Fibroblast of skin of back (primary cell): ENCODE measurements at regions not wholly inside any gene's neighbourhood (a gene's known extent, or its start where the extent isn't known, plus 50 kb on each side); places are given as distances from the start of the nearest gene placed in this dataset.
"Not testable (repeated sequence)": the region's sequence is repeated elsewhere in the genome, so short reads cannot be mapped to it uniquely, and the experiment has no call there.

Experiments
- DNase-seq: peaks from one replicate; pipeline ENCODE4 v3.0.0-alpha.2; 2013

DNA sequence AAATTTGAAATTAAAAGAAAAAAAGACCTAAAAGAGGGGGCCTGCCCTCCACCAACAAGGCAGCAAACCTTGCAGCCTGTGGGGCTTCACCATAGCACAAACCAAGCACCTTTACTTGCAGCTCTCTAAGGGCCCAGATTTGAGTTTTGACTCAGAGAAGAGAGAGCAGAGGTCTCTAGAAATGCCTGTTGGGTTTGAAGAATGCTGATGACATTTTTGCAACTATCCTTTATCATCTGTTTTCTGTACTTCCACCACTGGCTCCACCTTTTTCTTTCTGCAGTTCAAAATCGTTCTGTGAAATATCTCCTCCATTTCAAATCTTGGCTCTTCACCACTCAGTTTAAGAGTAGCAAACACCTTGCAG is 83.8 kb upstream of the HMGA2 start:
- peak; percentile 30 for DNase-seq

DNA sequence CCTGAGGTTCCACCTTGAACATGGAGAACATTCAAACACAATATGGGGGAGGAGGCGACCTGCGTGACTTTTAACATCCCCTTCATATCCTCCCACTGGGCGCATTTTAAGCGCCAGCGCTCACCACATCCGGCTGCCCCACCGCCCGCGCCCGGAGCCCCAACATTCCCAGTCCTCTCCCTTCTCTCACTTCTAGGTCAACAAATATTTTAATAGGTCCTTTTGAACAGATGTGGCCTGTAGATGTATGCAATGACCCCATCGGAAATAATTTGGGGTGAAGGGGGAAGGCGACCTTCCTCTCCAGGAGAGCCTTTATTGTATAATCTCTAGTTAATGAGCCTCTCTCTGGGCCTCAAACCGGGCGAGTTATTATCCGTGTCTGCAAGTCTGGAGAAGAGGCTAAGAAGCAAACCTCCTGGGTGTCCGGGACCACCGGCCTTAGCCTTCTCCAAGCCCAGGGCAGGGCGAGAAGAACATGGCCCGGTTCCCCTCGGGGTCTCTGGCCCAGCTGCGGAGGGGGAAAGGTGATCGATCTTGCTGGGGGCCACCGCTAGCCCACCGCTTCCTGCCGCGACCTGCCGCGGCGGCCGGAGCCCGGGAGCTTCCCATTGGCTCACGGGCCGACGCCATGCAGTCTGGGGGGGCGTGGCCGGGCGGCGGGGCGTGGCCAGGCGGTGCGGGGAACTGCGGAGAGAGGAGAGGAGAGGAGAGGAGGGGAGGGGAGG is 83.2 kb upstream of the HMGA2 start:
- peak; percentile 85 for DNase-seq

DNA sequence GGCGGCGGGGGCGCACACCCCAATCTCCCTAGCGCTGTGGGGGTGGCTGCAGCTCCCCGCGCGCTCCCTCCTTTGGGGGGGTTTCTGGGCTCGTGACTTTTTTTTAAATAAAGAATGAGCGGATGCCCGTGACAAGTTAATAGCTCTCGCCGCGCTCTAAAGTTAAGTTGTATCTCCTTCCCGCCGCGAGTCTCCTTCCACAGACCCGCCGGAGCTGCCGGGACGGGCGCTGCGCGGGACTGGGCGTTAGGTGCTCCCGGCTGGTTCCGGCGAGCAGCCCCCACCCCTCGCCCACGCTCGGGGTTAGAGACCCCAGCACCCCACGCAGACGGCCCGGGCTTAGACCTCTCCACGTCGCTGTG is 82.6 kb upstream of the HMGA2 start:
- peak; percentile 61 for DNase-seq

DNA sequence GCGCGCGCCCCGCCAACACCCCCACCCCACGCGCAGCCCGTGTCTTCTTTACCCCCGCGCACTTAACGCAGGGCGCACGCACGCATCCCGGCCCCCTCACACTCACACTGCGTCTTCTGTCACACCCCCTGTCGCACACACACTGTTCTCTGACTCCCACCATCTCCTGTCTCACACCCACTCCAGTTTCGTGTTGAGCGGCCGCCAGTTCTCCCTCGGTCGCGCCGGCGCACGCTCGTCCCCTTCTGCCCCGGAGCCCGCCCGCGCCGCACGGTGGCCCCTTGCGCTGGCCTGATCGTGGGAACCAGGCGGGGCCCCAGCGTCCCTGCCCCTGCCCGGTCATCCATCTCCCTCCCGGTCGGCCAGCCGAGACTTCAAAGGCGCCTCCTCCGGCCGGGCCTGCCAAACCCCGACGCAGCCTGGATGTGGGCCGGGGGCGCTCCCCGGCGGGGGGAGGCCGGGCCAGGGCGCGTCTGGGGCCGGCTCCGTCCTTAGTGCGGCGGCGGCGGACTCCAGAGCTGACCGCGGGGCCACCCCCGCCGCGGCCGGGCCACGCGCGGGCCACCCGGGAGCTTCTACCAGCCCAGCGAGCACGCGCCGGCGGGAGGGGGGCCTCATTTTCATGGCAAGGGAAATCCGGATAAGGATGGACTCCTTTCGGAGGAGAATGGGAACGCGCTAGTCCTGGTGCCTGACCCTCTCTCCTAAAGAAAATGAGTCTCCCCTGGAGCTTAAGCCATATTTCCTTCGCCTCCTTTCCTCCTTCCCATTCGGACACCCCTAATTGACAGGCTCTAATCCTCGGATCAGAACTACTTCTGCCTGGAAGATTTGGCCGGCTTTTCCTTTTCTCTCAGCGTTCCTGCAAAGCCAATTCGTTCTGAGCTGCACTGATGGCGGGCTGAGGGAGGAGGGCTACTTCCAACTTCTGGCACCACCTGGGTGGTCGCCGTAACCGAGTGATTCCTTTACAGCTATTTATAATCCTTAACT is 82.0 kb upstream of the HMGA2 start:
- DNase-seq: peak; percentile 69

DNA sequence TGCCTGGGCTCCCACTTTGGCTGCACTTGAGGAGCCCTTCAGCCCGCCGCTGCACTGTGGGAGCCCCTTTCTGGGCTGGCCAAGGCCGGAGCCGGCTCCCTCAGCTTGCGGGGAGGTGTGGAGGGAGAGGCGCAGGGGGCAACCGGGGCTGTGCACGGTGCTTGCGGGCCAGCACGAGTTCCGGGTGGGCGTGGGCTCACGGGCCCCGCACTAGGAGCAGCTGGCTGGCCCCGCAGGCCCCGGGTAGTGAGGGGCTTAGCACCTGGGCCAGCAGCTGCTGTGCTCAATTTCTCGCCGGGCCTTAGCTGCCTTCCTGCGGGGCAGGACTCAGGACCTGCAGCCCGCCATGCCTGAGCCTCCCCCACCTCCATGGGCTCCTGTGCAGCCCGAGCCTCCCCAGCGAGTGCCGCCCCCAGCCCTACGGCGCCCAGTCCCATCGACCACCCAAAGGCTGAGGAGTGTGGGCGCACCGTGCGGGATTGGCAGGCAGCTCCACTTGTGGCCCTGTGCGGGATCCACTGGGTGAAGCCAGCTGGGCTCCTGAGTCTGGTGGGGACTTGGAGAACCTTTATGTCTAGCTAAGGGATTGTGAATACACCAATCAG is 79.9 kb upstream of the HMGA2 start:
- DNase-seq: not testable (repeated sequence)

DNA sequence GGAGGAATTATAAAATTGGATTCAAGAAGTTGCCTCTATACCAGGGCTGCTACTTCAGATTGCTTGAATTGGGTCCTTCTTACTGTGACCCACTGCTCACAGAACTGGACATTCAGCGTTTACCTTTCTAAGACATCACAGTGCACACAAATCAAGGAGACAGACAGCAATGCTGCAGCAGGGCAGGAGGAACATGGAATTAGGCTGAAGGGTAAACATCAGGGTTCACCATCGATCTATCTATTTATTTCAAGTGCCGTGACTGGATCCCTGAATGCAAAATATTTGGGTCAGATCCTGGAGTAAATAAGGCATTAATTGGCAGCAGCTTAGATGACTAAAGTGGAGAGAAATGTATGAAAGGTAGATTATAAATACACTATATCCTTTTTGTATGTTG is 76.9 kb upstream of the HMGA2 start:
- DNase-seq: no peak

DNA sequence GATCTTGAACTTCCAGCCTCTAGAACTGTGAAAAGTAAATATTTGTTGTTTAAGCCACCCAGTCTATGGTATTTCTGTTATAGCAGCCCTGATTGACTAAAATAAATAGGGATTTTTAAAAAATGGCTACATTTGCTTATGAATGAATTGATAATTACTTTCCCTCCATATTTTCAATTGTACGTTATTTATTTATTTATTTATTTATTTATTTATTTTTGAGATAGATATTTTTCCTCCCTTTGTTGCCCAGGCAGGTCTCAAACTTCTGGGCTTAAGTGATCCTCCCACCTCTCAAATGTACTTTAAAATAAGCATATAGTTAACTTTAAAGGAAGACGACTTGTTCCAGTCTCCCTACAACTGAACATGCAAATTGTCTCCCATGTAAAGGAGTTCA is 76.0 kb upstream of the HMGA2 start:
- DNase-seq: no peak

DNA sequence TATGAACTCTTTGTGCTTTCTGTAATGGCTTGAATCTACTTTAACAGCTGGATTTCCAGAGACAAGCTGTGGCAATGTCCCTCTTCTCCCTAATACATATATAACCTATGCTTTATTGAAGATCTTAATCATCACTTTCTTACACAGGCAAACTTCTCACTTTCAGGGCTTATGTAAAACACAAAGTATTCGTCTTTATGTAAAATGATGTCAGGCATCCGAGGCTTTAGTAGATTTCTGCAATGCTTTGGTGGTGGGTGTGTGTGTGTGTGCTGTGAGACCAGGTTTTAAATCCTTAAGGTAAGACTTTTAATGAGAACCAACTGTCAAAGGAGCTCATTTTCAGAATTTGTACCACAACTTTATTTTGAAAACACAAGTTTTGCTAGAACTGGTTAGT is 70.0 kb upstream of the HMGA2 start:
- DNase-seq: no peak

DNA sequence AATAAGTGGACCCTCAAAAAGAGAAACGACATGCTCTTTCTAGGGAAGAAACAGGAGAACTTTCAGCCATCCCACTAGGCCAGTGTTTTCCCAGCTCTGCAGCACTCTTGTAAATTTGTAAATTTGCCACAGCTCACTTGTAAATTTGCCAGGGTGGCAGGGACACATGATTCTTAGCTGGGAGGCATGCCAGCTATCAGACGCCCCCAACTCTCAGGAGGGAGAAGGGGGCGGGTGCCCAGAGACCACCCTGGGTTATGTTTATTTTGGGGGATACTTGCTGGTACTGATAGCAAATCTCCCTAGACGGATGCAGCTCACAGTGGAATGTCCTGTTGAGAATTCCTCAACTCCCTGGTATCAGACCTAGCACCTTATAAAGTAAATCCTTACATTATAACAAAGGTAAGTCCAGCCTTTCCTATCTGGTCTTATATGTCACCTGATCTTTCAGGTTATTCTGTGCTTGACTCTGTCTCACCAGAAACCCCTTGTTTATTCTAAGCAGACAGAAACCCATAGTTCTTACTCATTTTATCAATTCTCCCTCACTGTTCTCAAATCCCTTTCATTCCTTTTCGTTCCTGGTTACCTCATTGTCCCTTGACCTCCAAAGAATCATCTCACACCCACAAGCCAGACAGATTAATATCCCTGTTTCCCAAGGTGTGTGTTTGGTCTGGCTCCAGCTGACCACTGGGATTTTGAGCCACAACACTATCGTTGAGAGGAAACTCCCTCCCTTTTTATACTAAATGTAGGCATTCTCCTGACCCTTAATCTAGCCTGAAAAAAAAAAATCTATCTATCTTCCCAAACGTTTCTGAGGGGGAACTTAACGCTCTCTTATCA is 69.3 kb upstream of the HMGA2 start:
- no peak for DNase-seq

DNA sequence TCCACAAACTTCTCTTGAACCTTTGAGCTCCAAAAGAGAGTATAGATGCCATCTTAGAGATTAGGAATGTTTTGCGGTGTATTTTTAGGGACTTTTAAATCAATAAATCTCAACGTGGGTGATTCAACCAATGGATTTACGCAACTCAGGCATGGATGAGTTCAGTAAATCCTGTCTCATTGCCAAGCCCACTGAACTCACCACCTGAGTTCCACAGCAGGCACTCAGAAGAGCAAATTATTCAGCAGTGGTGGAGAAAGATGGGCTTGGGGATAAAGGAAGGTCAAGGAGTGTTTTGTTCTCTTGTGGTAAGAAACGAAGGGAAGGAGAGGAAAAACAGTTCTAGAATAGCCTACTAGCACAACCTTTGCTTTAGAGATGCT is 68.7 kb upstream of the HMGA2 start:
- DNase-seq: no peak

DNA sequence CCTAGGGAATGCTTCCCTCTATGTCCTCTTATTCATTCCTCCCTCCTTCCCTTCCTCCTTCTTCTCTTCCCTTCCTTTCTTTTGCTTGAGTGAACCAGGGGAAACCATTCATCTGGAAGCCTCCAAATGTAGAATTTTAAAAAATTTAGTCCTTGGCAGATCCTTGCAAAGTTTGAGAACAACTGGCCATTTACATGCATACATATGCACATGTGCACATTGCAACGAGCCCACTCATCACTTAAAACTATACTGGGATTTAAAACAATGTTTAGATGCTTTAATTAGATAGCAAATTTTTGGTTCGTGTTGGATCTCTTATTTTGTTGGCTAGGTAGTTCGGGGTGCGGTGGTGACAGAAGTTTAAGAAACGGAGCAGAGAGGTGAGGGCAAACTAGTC is 68.0 kb upstream of the HMGA2 start:
- no peak for DNase-seq

DNA sequence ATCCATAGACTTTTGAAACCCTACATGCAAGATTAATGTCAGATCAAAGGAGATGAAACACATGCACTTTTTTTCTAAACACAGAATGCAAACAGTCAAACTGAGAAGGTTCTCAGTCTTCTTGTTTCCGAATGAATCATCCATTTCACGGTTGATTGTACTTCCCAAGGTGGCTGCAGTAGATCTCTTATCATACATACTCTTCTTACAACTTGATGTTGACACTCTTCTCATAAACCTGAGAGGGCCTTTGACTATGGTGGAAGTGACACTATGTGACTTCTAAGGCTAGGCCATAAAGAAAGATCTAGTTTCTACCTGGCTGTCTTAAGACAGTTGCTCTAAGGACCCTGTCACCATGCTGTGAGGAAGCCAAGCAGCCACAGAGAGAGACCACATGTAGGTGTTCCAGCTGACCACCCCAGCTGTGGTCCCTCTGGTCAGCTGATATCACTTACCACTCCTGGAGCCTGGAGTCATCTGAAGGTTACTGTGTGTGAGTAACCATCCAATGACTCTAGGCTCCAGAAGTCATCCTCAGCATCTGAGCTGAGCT is 67.2 kb upstream of the HMGA2 start:
- DNase-seq: no peak

DNA sequence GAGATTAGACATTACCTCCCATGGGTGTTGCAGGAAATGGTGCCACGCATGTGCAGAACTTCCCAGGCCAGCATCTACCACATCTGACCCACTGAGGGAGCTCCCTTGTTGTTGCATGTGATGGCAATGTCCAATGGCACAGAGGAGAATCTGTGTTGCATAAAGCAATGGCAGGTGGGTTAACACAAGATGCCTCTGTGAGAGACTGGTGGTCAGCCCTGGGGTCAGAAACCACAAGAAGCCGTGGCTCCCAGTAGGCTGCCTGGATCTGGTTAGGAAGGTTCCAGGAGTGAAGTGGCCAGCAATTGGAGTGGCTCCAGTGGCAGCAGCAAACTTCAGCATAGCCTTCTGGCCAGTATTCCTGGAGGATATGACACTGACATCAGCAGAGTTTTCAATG is 65.9 kb upstream of the HMGA2 start:
- DNase-seq: no peak

DNA sequence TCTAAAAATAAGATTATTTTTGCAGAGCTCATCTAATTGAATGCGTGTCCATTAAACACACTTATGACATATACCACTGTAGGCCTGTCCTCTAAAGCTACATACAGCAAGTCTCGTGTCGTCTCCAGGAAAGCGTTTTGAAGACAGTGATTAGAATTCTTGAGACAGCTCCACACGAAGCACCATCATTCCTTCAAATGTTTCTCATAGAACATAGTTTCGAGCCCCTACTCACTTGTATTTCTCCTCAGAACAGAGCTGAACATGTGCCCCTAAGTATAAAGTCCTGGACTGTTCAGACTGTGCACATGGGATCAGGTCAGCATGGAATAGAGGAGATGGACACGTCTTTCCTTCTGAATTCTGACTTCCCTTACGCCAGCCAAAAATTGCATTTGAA is 64.5 kb upstream of the HMGA2 start:
- DNase-seq: no peak

DNA sequence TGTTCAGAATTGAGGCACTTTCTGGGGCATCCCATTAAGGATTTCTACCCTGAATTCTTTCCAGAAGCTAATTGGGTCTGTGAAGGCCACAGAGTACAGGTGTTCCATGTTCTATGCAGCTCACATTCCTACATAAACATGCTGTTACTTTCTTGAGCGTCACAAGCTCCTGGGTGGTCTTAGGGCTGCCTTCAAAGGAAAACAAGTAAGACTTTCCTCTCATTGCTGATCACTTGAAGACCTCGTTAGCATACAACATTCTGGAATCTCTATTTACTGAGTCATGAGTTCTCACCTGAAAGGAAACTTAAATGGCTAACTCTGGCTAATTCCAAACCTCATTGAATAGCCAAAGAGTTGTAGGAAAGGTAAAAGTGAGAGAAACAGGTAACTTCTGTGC is 63.0 kb upstream of the HMGA2 start:
- DNase-seq: no peak

DNA sequence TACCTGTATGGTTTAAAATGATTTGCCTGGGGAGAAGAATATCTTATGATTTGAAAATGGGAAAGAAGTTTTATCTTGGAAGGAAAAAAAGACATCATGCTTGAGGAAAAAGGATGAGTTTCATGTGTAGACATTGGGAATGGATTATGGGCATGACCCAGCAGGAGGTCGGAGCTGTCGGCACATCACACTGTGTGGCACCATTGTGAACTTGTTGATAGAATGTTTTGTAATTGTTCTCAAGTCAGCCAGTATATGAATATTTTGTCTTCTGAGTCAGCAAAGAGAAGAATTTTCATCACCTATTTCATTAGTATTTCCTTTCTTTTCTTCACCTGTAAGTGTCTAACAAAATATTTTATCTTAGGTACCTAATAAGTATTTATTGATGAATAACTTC is 60.0 kb upstream of the HMGA2 start:
- no peak for DNase-seq

DNA sequence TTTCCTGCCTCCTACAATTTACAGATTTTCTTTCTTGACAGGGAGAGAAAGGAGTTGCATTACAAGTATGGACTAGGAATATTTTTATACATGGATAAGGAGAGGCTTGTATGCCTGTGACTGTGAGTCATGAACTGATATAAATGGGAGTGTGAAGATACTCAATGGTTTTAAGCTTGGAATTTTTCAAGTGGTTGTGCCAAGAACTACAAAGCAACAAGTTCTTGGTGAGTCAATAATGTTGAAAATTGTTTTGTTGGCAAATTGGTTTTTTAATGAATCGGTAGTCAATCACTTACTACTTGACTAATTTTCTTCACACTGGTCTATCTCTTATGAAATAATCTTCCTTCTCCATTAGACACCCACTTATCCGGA is 58.9 kb upstream of the HMGA2 start:
- DNase-seq: peak; percentile 77

DNA sequence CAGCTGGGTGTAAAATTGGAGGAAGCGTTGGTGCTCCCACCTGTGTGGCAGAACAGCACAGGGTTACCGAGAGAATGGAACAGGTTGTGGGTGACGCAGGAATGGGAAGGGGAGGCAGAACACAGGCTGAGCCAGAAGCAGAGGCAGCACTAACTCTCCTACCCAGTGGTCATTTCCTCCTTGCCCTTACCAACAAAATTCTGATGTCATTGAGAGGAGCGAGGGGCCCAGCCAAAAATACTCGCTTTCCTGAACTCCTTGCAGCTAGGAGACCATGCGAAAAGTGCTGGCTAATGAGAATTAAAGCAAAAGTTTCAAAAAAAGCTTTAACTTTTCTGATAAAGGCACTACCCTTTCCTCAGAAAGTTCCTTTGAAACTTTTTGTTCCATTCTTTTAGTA is 54.4 kb upstream of the HMGA2 start:
- DNase-seq: no peak
